NCI-H2107 treated with DMSO at 0.1 percent for 48 hours (cell line): ENCODE measurements at regions not wholly inside any gene's neighbourhood (a gene's known extent, or its start where the extent isn't known, plus 50 kb on each side); places are given as distances from the start of the nearest gene placed in this dataset.
"Not testable (repeated sequence)": the region's sequence is repeated elsewhere in the genome, so short reads cannot be mapped to it uniquely, and the experiment has no call there.

Experiments used
- DNase-seq: peaks from one replicate; lab custom pipeline; 2025; ENCODE audit not compliant: unreplicated experiment; lab: John Stamatoyannopoulos, UW

GRCh38 chr3:152148579-152148978 lies 120.2 kb upstream of the MBNL1 start:
- no peak for DNase-seq

- no peak for DNase-seq
These were observed 118.9 kb upstream of the MBNL1 start for GRCh38 chr3:152149832-152150231.

GRCh38 chr3:152151216-152151876 lies 117.4 kb upstream of the MBNL1 start:
- no peak for DNase-seq

GRCh38 chr3:152151877-152152765 lies 116.6 kb upstream of the MBNL1 start:
- not testable (repeated sequence) for DNase-seq

GRCh38 chr3:152153115-152153514 lies 115.6 kb upstream of the MBNL1 start:
- DNase-seq, result not testable (repeated sequence)

GRCh38 chr3:152155246-152156020 lies 113.3 kb upstream of the MBNL1 start:
- no peak for DNase-seq

- DNase-seq, result no peak
These were observed 111.8 kb upstream of the MBNL1 start for GRCh38 chr3:152156880-152157279.

GRCh38 chr3:152157337-152157736 lies 111.4 kb upstream of the MBNL1 start:
- DNase-seq, result no peak

- DNase-seq, result no peak
These were observed 109.4 kb upstream of the MBNL1 start for GRCh38 chr3:152159328-152159727.

GRCh38 chr3:152160350-152161011 lies 108.2 kb upstream of the MBNL1 start:
- no peak for DNase-seq

GRCh38 chr3:152172460-152172859 lies 96.3 kb upstream of the MBNL1 start:
- no peak for DNase-seq

GRCh38 chr3:152173627-152174026 lies 95.1 kb upstream of the MBNL1 start:
- no peak for DNase-seq

- no peak for DNase-seq
These were observed 93.7 kb upstream of the MBNL1 start for GRCh38 chr3:152174876-152175527.

GRCh38 chr3:152175528-152175889 lies 93.2 kb upstream of the MBNL1 start:
- peak; percentile 14 for DNase-seq

GRCh38 chr3:152176241-152176640 lies 92.5 kb upstream of the MBNL1 start:
- DNase-seq, result no peak

GRCh38 chr3:152176998-152177397 lies 91.7 kb upstream of the MBNL1 start:
- DNase-seq, result no peak

GRCh38 chr3:152177757-152178156 lies 91.0 kb upstream of the MBNL1 start:
- DNase-seq, result no peak

GRCh38 chr3:152183473-152183872 lies 85.3 kb upstream of the MBNL1 start:
- DNase-seq, result peak; percentile 10

- no peak for DNase-seq
These were observed 83.6 kb upstream of the MBNL1 start for GRCh38 chr3:152184971-152185686.
